H9 (cell line): ENCODE measurements at regions not wholly inside any gene's neighbourhood (a gene's known extent, or its start where the extent isn't known, plus 50 kb on each side); places are given as distances from the start of the nearest gene placed in this dataset.

Source experiments
- DNase-seq: peaks from one replicate; pipeline ENCODE4 v3.0.0-alpha.2; 2017
- H2AFZ ChIP-seq: one replicate; pipeline ENCODE4 v1.6.1; 2013; ENCODE audit warnings: mild to moderate bottlenecking, low read length, control low read depth, moderate library complexity
- H2AK5ac ChIP-seq: 2 replicates; pipeline ENCODE4 v1.6.1; 2013; ENCODE audit warnings: low read length, control low read depth, mixed read lengths; ENCODE audit not compliant: insufficient read length
- H2BK120ac ChIP-seq: one replicate; pipeline ENCODE4 v1.6.1; 2013; ENCODE audit warnings: low read depth, mild to moderate bottlenecking, low read length, control low read depth, inconsistent platforms; ENCODE audit not compliant: poor library complexity, severe bottlenecking
- H2BK12ac ChIP-seq: 2 replicates; pipeline ENCODE4 v1.6.1; 2013; ENCODE audit warnings: low read length, control low read depth, mixed read lengths, low read depth; ENCODE audit not compliant: insufficient read length
- H2BK15ac ChIP-seq: 2 replicates; pipeline ENCODE4 v1.6.1; 2013; ENCODE audit warnings: low read depth, low read length, control low read depth
- H2BK20ac ChIP-seq: one replicate; pipeline ENCODE4 v1.6.1; 2013; ENCODE audit warnings: low read depth, mild to moderate bottlenecking, low read length, control low read depth, inconsistent platforms; ENCODE audit not compliant: poor library complexity, severe bottlenecking
- H2BK5ac ChIP-seq: 2 replicates; pipeline ENCODE4 v1.6.1; 2013; ENCODE audit warnings: low read length, control low read depth, mixed read lengths; ENCODE audit not compliant: insufficient read length
- H3K14ac ChIP-seq: 2 replicates; pipeline ENCODE4 v1.6.1; 2013; ENCODE audit warnings: low read length, control low read depth; ENCODE audit not compliant: insufficient read depth
- H3K18ac ChIP-seq: 2 replicates; pipeline ENCODE4 v1.6.1; 2013; ENCODE audit warnings: low read depth, mild to moderate bottlenecking, mixed read lengths, low read length, control low read depth; ENCODE audit not compliant: insufficient read length
- H3K23ac ChIP-seq: 2 replicates; pipeline ENCODE4 v1.6.1; 2013; ENCODE audit warnings: low read length, control low read depth, mixed read lengths, low read depth; ENCODE audit not compliant: insufficient read length
- H3K23me2 ChIP-seq: 2 replicates; pipeline ENCODE4 v1.6.1; 2013; ENCODE audit warnings: low read depth, mild to moderate bottlenecking, mixed read lengths, low read length, control low read depth; ENCODE audit not compliant: insufficient read length, poor library complexity, severe bottlenecking
- H3K27ac ChIP-seq: 2 replicates; pipeline ENCODE4 v1.5.1; 2013; ENCODE audit warnings: low read length, control low read depth, mixed read lengths, low read depth; ENCODE audit not compliant: insufficient read length
- H3K27me3 ChIP-seq: 2 replicates; pipeline ENCODE4 v1.6.1; 2013; ENCODE audit warnings: low read length, control low read depth, inconsistent platforms; ENCODE audit not compliant: insufficient read depth
- H3K4ac ChIP-seq: 2 replicates; pipeline ENCODE4 v1.6.1; 2013; ENCODE audit warnings: low read depth, mild to moderate bottlenecking, control low read depth, inconsistent platforms, low read length, moderate library complexity
- H3K4me1 ChIP-seq: 2 replicates; pipeline ENCODE4 v1.6.1; 2013; ENCODE audit warnings: low read length, control low read depth, inconsistent platforms; ENCODE audit not compliant: insufficient read depth
- H3K4me2 ChIP-seq: 2 replicates; pipeline ENCODE4 v1.6.1; 2013; ENCODE audit warnings: low read length, control low read depth, mixed read lengths; ENCODE audit not compliant: insufficient read length, insufficient read depth
- H3K56ac ChIP-seq: 2 replicates; pipeline ENCODE4 v1.6.1; 2013; ENCODE audit warnings: low read depth, mild to moderate bottlenecking, mixed read lengths, low read length, control low read depth; ENCODE audit not compliant: insufficient read length
- H3K79me1 ChIP-seq: 2 replicates; pipeline ENCODE4 v1.6.1; 2013; ENCODE audit warnings: low read depth, mild to moderate bottlenecking, moderate library complexity, low read length, control low read depth, inconsistent platforms; ENCODE audit not compliant: insufficient read depth, poor library complexity, severe bottlenecking
- H3K79me2 ChIP-seq: 2 replicates; pipeline ENCODE4 v1.6.1; 2013; ENCODE audit warnings: low read length, control low read depth, inconsistent platforms; ENCODE audit not compliant: insufficient read depth
- H3K9ac ChIP-seq: 2 replicates; pipeline ENCODE4 v1.6.1; 2013; ENCODE audit warnings: low read length, control low read depth, mixed read lengths; ENCODE audit not compliant: insufficient read length; ENCODE audit errors: extremely low read depth
- H3K9me3 ChIP-seq: one replicate; pipeline ENCODE4 v1.6.1; 2013; ENCODE audit warnings: low read depth, low read length, inconsistent platforms; ENCODE audit not compliant: control insufficient read depth
- H3T11ph ChIP-seq: one replicate; pipeline ENCODE4 v1.6.1; 2013; ENCODE audit warnings: mild to moderate bottlenecking, low read length, control low read depth, inconsistent platforms
- H4K20me1 ChIP-seq: one replicate; pipeline ENCODE4 v1.6.1; 2013; ENCODE audit not compliant: control insufficient read depth, insufficient read length, insufficient read depth
- H4K5ac ChIP-seq: 2 replicates; pipeline ENCODE4 v1.6.1; 2013; ENCODE audit warnings: low read depth, mild to moderate bottlenecking, mixed read lengths, low read length, control low read depth; ENCODE audit not compliant: insufficient read length
- H4K8ac ChIP-seq: replicated peaks from 2 replicates; pipeline ENCODE4 v1.6.1; 2013; ENCODE audit warnings: low read length, control low read depth, mixed read lengths, low read depth; ENCODE audit not compliant: insufficient read length
- H4K91ac ChIP-seq: 2 replicates; pipeline ENCODE4 v1.6.1; 2013; ENCODE audit warnings: low read depth, mild to moderate bottlenecking, moderate library complexity, mixed read lengths, low read length, control low read depth; ENCODE audit not compliant: insufficient read length
- H3K27ac Mint-ChIP-seq, 3 experiments: 2 replicates in 2 of 3; 3 replicates in 1 of 3; pipeline ENCODE4 v1.8.0; 2020 to 2021; ENCODE audit warnings: mixed read lengths in 3 of 3, mild to moderate bottlenecking in 1 of 3, moderate library complexity in 1 of 3
- H3K27me3 Mint-ChIP-seq: 2 replicates; pipeline ENCODE4 v1.8.0; 2021; ENCODE audit warnings: low read depth, mild to moderate bottlenecking, moderate library complexity, mixed read lengths
- H3K36me3 Mint-ChIP-seq, 3 experiments: 2 replicates in 2 of 3; 3 replicates in 1 of 3; pipeline ENCODE4 v1.8.0; 2020 to 2021; ENCODE audit warnings: low read depth in 3 of 3, mixed read lengths in 3 of 3; ENCODE audit not compliant: insufficient read depth in 1 of 3
- H3K4me1 Mint-ChIP-seq, 2 experiments: 2 replicates each; pipeline ENCODE4 v1.8.0; 2020; ENCODE audit warnings: mixed read lengths in 2 of 2
- H3K4me3 Mint-ChIP-seq, 2 experiments: 2 replicates in 1 of 2; 3 replicates in 1 of 2; pipeline ENCODE4 v1.8.0; 2020 to 2021; ENCODE audit warnings: mild to moderate bottlenecking in 2 of 2, mixed read lengths in 2 of 2, moderate library complexity in 1 of 2
- H3K9me3 Mint-ChIP-seq, 2 experiments: 2 replicates in 1 of 2; 3 replicates in 1 of 2; pipeline ENCODE4 v1.8.0; 2020; ENCODE audit warnings: mild to moderate bottlenecking in 2 of 2, mixed read lengths in 2 of 2, moderate library complexity in 1 of 2
- CTCF ChIP-seq: fragments of 200-600 bp; sonication (generic); conservative IDR thresholded peaks from 3 replicates; pipeline ENCODE4 v1.8.0; 2021; ENCODE audit warnings: antibody characterized with exemption, mild to moderate bottlenecking
- WGBS: extraction: QIAGEN DNeasy Blood & Tissue Kit; methylation state at CpG from one replicate; pipeline ENCODE4 v1.1.7; 2013; ENCODE audit warnings: missing lambda C conversion rate, low lambda C conversion rate, mixed read lengths; ENCODE audit not compliant: insufficient read length; ENCODE audit errors: extremely low coverage; 5-methylcytosine and 5-hydroxymethylcytosine counted together

GRCh38 chr16:9334103-9334502 lies 242.7 kb downstream of the HAPSTR1 start:
- H2BK5ac ChIP-seq = no peak overlapping the region
- no peak for TF ChIP-seq CTCF
- no peak overlapping the region for H3K23ac ChIP-seq
- H3K27ac ChIP-seq = no peak overlapping the region
- H2BK15ac ChIP-seq = no peak overlapping the region
- H4K91ac ChIP-seq = no peak overlapping the region
- H3T11ph ChIP-seq = no peak overlapping the region
- H3K4me3 Mint-ChIP-seq = no peak overlapping the region
- H3K79me2 ChIP-seq = no peaks in the 10 kb centered on the region
- no peak overlapping the region for H3K27ac Mint-ChIP-seq
- no peak overlapping the region for H2BK12ac ChIP-seq
- no peak for DNase-seq
- 0 out of 4 replicates have a peak, but pooled peaks cover 0 to 2% of the 10 kb centered on the region in 2 experiments for H3K4me1 Mint-ChIP-seq
- no peaks in the 10 kb centered on the region for H3K9me3 ChIP-seq
- H3K4me1 ChIP-seq = no peaks in the 10 kb centered on the region
- no peak overlapping the region for H2BK120ac ChIP-seq
- no peak overlapping the region for H4K5ac ChIP-seq
- no peaks in the 10 kb centered on the region for H3K27me3 ChIP-seq
- H2AFZ ChIP-seq = no peak overlapping the region
- H4K20me1 ChIP-seq = no peaks in the 10 kb centered on the region
- H3K27me3 Mint-ChIP-seq = no peaks in the 10 kb centered on the region; the same call in 1 of the 2 replicates
- H3K36me3 Mint-ChIP-seq = peaks cover 0 to 6% (median 0%) of the 10 kb centered on the region in 3 experiments; a peak in 3 of 7 replicates
- no peaks in the 10 kb centered on the region for H3K23me2 ChIP-seq
- peaks cover 4 to 12% of the 10 kb centered on the region in 2 experiments; a peak in 3 of 5 replicates for H3K9me3 Mint-ChIP-seq
- H2BK20ac ChIP-seq = no peak overlapping the region
- H3K79me1 ChIP-seq = no peaks in the 10 kb centered on the region
- H3K56ac ChIP-seq = no peak overlapping the region
- WGBS = no CpG with 5 or more reads among the region's 1 CpG
- H2AK5ac ChIP-seq = no peak overlapping the region
- H3K18ac ChIP-seq = no peak overlapping the region
- no peak overlapping the region for H3K4me2 ChIP-seq
- H4K8ac ChIP-seq = no peak overlapping the region
- no peak overlapping the region for H3K9ac ChIP-seq
- H3K14ac ChIP-seq = no peak overlapping the region
- no peak overlapping the region for H3K4ac ChIP-seq
